MCF 10A (cell line): ENCODE measurements at regions not wholly inside any gene's neighbourhood (a gene's known extent, or its start where the extent isn't known, plus 50 kb on each side); places are given as distances from the start of the nearest gene placed in this dataset.

ENCODE experiments used
- BruUV-seq: library from RNA; stranded (reverse); fragments of 400-500 nt; replicated peaks from 2 replicates; lab custom pipeline; 2021; lab: Mats Ljungman, UMichigan
- CTCF ChIA-PET: fragments of 300-600 bp; sonication (Branson Sonifier 250); formaldehyde crosslinking; extraction: SDS; loops from one replicate; lab custom pipeline; 2021; ENCODE audit warnings: antibody characterized with exemption, inconsistent platforms; lab: Yijun Ruan, JAX
- POLR2A ChIA-PET: fragments of 300-600, 350-650 bp; sonication (Branson Sonifier 250); formaldehyde crosslinking; extraction: SDS; loops from one replicate; lab custom pipeline; 2020; ENCODE audit warnings: antibody characterized with exemption, inconsistent platforms; lab: Yijun Ruan, JAX
- DNase-seq: peaks from one replicate; pipeline ENCODE4 v3.0.0-alpha.2; 2018; ENCODE audit not compliant: unreplicated experiment
- H3K27ac Mint-ChIP-seq: one replicate; pipeline ENCODE4 v1.8.0; 2022; ENCODE audit warnings: mild to moderate bottlenecking, low read depth, mixed read lengths; ENCODE audit not compliant: unreplicated experiment
- H3K27me3 Mint-ChIP-seq: one replicate; pipeline ENCODE4 v1.8.0; 2022; ENCODE audit warnings: mixed read lengths; ENCODE audit not compliant: insufficient read depth, unreplicated experiment
- H3K36me3 Mint-ChIP-seq: one replicate; pipeline ENCODE4 v1.8.0; 2022; ENCODE audit warnings: mild to moderate bottlenecking, moderate library complexity, mixed read lengths; ENCODE audit not compliant: insufficient read depth, unreplicated experiment
- H3K4me1 Mint-ChIP-seq: one replicate; pipeline ENCODE4 v1.8.0; 2022; ENCODE audit warnings: mixed read lengths; ENCODE audit not compliant: insufficient read depth, unreplicated experiment
- H3K4me3 Mint-ChIP-seq: one replicate; pipeline ENCODE4 v1.8.0; 2022; ENCODE audit warnings: mild to moderate bottlenecking, moderate library complexity, mixed read lengths; ENCODE audit not compliant: unreplicated experiment
- H3K9me3 Mint-ChIP-seq: one replicate; pipeline ENCODE4 v1.8.0; 2022; ENCODE audit warnings: mixed read lengths; ENCODE audit not compliant: unreplicated experiment
- intact Hi-C: fragments of 100-400 bp; cut with micrococcal nuclease; formaldehyde crosslinking; loops from 2 replicates; pipeline ENCODE4 v1.14.1; 2022
- TF ChIP-seq, protein P1 (sequence below): fragments of 200-600 bp; IDR thresholded peaks from one replicate; pipeline ENCODE4 v1.8.0; 2022; ENCODE audit warnings: antibody characterized with exemption, mild to moderate bottlenecking; ENCODE audit not compliant: unreplicated experiment

DNA sequence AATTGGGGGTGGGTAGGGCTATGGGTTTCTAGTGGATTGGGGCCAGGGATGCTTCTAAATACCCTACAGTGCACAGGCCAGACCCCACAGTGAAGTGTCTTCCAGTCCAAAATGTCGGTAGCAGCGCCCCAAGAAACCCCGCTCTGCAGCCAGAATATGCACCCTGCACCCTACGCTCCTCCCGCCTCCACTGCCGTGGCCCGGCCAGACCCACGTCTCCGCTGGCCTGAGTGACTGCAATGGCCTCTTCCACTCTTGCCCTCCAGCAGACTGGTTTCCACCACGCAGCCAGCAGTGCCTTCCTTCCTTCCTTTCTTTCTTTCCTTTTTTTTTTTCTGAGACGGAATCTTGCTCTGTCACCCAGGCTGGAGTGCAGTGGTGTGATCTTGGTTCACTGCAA lies 91.4 kb upstream of the TAF1B start:
- no peaks in the 10 kb centered on the region for H3K27me3 Mint-ChIP-seq
- no peak for DNase-seq
- no peak overlapping the region for H3K4me3 Mint-ChIP-seq
- H3K27ac Mint-ChIP-seq = no peak overlapping the region
- TF ChIP-seq, protein P1, sequence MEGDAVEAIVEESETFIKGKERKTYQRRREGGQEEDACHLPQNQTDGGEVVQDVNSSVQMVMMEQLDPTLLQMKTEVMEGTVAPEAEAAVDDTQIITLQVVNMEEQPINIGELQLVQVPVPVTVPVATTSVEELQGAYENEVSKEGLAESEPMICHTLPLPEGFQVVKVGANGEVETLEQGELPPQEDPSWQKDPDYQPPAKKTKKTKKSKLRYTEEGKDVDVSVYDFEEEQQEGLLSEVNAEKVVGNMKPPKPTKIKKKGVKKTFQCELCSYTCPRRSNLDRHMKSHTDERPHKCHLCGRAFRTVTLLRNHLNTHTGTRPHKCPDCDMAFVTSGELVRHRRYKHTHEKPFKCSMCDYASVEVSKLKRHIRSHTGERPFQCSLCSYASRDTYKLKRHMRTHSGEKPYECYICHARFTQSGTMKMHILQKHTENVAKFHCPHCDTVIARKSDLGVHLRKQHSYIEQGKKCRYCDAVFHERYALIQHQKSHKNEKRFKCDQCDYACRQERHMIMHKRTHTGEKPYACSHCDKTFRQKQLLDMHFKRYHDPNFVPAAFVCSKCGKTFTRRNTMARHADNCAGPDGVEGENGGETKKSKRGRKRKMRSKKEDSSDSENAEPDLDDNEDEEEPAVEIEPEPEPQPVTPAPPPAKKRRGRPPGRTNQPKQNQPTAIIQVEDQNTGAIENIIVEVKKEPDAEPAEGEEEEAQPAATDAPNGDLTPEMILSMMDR = no peak
- ChIA-PET CTCF (interaction anchor here (0.7 to 1.6 kb wide), 3 partner anchors 19 to 718 kb away, joined by 3 to 6 read pairs (median 3); no protein-coding TSS in a partner anchor), POLR2A (interaction anchor here (0.6 to 3.4 kb wide), 3 partner anchors 140 to 196 kb away, joined by 3 to 27 read pairs (median 4); partner anchors contain the start of gene ADAM17)
- peaks cover 36% of the 10 kb centered on the region for H3K4me1 Mint-ChIP-seq
- intact Hi-C loops = loop anchor here (1.0 to 2.0 kb wide), 2 partner anchors 49 to 195 kb away; no protein-coding TSS in a partner anchor
- no peaks in the 10 kb centered on the region for H3K36me3 Mint-ChIP-seq
- no TSS peak for BruUV-seq
- no peaks in the 10 kb centered on the region for H3K9me3 Mint-ChIP-seq

DNA sequence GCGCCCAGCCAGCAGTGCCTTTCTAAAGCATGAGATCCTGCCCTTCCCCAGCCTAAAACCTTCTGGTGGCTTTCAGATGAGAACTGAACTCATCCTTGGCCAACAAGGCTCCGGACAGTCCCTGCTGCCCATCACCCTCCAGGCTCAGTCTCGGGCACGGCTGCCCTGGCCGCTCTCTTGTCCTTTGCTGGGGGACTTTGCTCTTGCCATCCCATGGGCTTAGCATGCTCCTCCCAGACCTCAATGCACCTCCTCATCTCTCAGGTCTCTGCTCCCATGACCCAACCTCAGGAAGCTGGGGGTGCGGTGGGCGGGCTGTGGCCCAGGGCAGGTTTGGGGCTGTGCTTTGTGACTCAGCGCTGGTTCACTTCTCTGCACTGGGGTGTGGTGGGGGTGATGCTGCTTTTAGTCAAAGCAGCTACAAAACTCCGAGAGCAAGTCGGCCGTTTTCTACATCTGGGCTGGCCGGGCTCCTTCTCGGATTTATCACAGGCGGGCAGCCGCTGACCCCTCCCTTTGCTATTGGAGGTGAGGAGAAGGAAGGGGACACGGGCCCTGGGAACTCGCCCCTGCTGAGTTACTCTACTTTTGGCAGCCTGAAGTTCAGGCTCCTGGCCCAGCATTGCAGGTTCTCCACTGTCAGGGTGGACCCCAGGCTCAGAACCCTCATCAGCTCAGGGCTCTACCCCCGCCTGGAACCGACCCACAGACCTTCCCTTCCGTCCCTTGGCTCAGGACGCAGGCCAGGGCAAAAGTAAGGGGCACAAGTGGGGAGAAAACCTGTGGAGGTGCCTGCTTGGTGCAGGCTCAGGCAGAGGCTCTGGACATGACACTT lies 90.6 kb upstream of the TAF1B start:
- intact Hi-C loops = loop anchor here (1.0 to 2.0 kb wide), 3 partner anchors 49 to 196 kb away; partner anchors contain the start of gene YWHAQ
- Mint-ChIP-seq H3K36me3 (no peaks in the 10 kb centered on the region), H3K27ac (peak overlapping the region; percentile 82), H3K4me1 (peaks cover 36% of the 10 kb centered on the region), H3K4me3 (peak overlapping the region; percentile 69), H3K27me3 (no peaks in the 10 kb centered on the region), H3K9me3 (no peaks in the 10 kb centered on the region)
- BruUV-seq = TSS peak; percentile 85
- TF ChIP-seq, protein P1 = no peak
- peak; percentile 95 for DNase-seq
- ChIA-PET CTCF (interaction anchor here (0.6 to 9.7 kb wide), 7 partner anchors 18 to 719 kb away, joined by 3 to 81 read pairs (median 4); no protein-coding TSS in a partner anchor), POLR2A (interaction anchor here (0.6 to 3.4 kb wide), 19 partner anchors 13 to 277 kb away, joined by 3 to 38 read pairs (median 4); partner anchors contain the start of genes ADAM17, IAH1 and YWHAQ)

DNA sequence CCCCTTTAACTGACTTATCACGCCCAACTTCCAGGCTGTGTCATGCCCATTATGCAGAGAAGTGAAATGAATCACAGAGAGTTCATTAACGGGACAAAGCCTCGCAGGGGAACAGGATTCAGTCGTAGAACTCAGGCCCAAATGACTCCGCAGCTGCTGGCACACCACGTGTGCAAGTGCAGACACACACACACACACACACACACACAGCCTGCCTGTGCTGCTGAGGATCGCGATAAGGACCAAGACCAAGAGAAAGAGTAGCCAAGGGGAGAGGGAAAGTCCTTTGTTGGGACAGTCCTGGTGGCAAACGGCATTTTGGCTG lies 90.0 kb upstream of the TAF1B start:
- intact Hi-C loops = loop anchor here (1.0 to 2.0 kb wide), 2 partner anchors 123 to 196 kb away; partner anchors contain the start of gene YWHAQ
- H3K27ac Mint-ChIP-seq = peak overlapping the region; percentile 82
- BruUV-seq = no TSS peak

More for the DNA sequence above, 90.0 kb upstream of the TAF1B start:
- Mint-ChIP-seq H3K27me3 (no peaks in the 10 kb centered on the region), H3K4me3 (peak overlapping the region; percentile 69), H3K9me3 (no peaks in the 10 kb centered on the region), H3K36me3 (no peaks in the 10 kb centered on the region), H3K4me1 (peaks cover 36% of the 10 kb centered on the region)
- ChIA-PET CTCF (interaction anchor here (1.1 to 9.7 kb wide), 3 partner anchors 18 to 99 kb away, joined by 4 to 81 read pairs (median 8); no protein-coding TSS in a partner anchor), POLR2A (interaction anchor here (0.8 to 3.4 kb wide), 19 partner anchors 11 to 278 kb away, joined by 3 to 38 read pairs (median 4); partner anchors contain the start of genes ADAM17, IAH1, TAF1B and YWHAQ)
- TF ChIP-seq, protein P1 = no peak
- peak; percentile 97 for DNase-seq
